DND-41 (cell line): ENCODE measurements at regions not wholly inside any gene's neighbourhood (a gene's known extent, or its start where the extent isn't known, plus 50 kb on each side); places are given as distances from the start of the nearest gene placed in this dataset.

ENCODE experiments used
- CTCF ChIP-seq: IDR thresholded peaks from 2 replicates; pipeline ENCODE4 v1.5.1; 2012; ENCODE audit warnings: borderline replicate concordance, low read length, moderate library complexity, mild to moderate bottlenecking; ENCODE audit not compliant: poor library complexity, severe bottlenecking; ENCODE audit errors: extremely low read depth
- EZH2 ChIP-seq: IDR thresholded peaks from 3 replicates; pipeline ENCODE4 v1.6.1; 2012; ENCODE audit warnings: borderline replicate concordance, low read depth, mild to moderate bottlenecking, moderate library complexity, low read length, inconsistent platforms; ENCODE audit not compliant: severe bottlenecking

- no peak for TF ChIP-seq CTCF
- TF ChIP-seq EZH2, result no peak
These were observed 420.1 kb upstream of the ZNF804A start for GRCh38 chr2:184178229-184178628.
